T-helper 2 cell treated with Interferon-gamma antibody and Interleukin-4, amounts not matched to agents 100 ng/mL and 5 ng/mL, for 36 hours (primary cell): ENCODE measurements at regions not wholly inside any gene's neighbourhood (a gene's known extent, or its start where the extent isn't known, plus 50 kb on each side); places are given as distances from the start of the nearest gene placed in this dataset.

Source experiments
- intact Hi-C: fragments of 100-400 bp; cut with micrococcal nuclease; formaldehyde crosslinking; loops from one replicate; pipeline ENCODE4 v1.15.1; 2023

GRCh38 chr10:78936412-78937342 lies 132.1 kb upstream of the ZMIZ1 start:
- intact Hi-C loops: loop anchor here (2.0 kb wide), 1 partner anchor 258 kb away; no protein-coding TSS in a partner anchor

DNA sequence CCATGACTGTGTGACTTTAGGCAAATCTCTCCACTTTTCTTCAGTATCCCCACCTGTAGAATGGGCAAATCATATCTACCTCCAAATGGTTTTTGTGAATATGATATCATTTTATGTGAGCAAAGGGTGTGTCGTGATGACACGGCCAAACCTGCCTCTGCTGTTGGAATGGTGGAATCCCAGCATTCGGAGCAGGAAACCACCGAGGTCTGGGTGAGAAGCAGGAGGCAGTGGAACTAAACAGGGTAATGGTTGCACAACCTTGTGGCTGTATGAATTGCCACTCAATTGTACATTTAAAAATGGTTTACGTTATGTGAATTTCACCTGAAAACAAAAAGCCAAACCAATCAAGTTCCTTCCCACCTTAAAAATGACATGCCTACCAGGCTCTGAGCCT lies 131.4 kb upstream of the ZMIZ1 start:
- intact Hi-C loops: loop anchor here (2.0 kb wide), 1 partner anchor 257 kb away; no protein-coding TSS in a partner anchor

GRCh38 chr10:78937800-78938694 lies 130.7 kb upstream of the ZMIZ1 start:
- intact Hi-C loops: loop anchor here (2.0 kb wide), 1 partner anchor 257 kb away; no protein-coding TSS in a partner anchor

DNA sequence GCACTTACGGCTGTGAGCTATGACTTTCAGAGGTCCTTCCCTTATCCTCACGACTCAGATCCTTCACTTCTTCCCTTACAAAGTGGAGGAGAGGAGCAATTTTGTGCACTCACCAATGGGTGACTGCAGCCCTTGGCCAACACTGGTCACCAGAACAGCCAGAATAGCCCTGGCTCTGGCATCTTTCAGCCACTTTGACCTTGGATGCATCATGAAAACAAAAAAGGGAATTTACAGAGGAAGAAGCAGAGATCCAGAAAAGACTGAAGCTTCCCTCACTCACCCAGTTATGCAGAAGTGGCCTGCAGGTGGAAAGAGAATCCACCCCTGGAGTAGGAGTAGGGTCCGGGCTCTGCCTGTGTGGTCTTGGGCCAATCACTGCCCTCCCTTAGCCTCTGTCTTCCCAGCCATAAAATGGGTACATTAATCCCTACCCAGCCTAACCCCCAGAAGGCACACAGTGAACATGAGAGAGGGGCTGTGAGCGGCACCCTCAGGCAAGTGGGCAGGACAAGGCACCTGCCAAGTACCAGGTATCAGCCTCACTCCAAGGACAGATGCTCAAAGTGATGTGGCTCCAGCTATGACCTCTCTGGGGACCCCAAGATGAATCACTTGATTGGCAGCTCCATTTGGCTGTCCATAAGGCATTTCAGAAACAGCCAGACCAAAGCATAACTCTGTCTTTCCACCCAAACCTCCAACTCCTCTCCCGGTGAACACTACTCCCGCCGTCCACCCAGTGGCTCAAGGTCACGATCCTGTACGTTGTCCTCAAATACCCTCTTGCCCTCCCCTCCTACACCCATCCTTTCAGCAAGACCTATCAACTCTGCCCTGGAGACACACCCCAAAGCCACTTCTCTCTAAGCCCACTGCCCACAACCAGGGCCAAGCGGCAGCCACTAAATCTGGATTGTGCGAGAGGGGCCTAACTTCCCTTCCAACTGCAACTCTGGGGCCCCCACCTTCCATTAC lies 129.8 kb upstream of the ZMIZ1 start:
- intact Hi-C loops: no loop called here

GRCh38 chr10:78942091-78942501 lies 126.7 kb upstream of the ZMIZ1 start:
- intact Hi-C loops: no loop called here

DNA sequence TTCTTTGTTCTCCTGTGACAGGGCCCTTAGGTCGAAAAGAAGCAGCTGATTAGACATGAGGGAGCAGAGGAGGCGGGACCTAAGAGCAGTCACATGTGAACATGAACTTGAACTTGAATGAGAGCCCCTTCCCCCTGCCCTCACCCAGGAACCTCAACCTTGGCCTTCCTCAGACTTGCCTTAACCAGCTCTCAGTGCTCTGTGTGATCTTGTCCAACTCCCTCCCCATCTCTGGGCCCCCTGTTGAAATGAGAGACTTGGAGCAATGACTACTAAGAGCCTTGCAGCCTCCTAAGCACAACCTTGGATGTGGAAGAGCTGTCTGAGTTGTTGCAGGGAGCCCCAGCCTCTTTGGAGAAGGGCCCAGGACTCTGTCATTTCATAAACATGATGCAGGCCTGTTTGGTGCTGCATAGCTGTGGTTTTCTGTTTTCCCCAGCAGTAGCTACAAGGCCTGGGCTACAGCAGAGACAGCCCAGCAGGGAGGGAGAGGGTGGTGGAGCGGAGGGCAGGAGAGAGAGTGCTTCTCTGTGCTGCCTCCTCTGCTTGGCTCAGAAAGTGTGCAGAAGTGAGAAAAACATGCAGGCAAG lies 123.9 kb upstream of the ZMIZ1 start:
- intact Hi-C loops: no loop called here

- intact Hi-C loops: no loop called here
These were observed 122.9 kb upstream of the ZMIZ1 start for GRCh38 chr10:78945838-78946237.

DNA sequence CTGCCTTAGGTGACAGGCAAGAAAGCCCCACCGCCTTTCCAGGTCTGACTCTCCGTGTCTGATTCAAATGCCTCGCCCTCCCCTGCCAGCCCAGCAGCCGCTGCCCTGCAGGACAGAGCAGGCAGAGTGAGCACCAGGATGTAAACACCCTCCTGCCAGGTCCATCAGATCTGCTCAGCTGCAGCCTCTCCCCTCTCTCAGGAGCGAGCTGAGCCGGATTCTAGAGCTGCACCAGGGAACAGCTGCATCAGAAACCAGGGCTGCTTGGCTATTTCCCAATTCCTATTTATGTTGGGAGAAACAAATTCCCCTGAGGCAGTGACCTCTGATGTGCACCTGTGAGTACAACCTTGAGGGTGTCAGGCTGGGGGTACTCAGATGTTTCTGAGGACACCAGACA lies 121.5 kb upstream of the ZMIZ1 start:
- intact Hi-C loops: no loop called here

DNA sequence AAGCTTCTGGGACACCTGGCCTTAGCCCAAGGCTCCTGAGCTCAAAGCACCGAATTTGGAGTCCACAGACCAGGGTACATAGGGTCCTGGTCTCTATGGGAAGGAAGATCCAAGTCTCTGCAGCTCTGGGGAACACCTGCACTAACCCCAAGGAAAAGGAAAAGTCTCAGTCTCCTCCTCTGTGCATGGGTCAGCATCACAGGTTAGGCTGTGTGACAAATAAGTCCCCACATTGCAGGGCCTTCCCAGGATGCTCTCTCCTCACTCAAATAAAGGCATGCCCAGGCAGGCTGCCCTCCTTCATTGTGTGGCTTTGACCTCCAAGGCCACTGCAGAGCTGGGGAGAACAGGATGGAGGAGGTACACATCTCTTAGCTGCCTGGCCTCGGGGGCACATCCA lies 121.0 kb upstream of the ZMIZ1 start:
- intact Hi-C loops: no loop called here

GRCh38 chr10:78948621-78949030 lies 120.1 kb upstream of the ZMIZ1 start:
- intact Hi-C loops: no loop called here

DNA sequence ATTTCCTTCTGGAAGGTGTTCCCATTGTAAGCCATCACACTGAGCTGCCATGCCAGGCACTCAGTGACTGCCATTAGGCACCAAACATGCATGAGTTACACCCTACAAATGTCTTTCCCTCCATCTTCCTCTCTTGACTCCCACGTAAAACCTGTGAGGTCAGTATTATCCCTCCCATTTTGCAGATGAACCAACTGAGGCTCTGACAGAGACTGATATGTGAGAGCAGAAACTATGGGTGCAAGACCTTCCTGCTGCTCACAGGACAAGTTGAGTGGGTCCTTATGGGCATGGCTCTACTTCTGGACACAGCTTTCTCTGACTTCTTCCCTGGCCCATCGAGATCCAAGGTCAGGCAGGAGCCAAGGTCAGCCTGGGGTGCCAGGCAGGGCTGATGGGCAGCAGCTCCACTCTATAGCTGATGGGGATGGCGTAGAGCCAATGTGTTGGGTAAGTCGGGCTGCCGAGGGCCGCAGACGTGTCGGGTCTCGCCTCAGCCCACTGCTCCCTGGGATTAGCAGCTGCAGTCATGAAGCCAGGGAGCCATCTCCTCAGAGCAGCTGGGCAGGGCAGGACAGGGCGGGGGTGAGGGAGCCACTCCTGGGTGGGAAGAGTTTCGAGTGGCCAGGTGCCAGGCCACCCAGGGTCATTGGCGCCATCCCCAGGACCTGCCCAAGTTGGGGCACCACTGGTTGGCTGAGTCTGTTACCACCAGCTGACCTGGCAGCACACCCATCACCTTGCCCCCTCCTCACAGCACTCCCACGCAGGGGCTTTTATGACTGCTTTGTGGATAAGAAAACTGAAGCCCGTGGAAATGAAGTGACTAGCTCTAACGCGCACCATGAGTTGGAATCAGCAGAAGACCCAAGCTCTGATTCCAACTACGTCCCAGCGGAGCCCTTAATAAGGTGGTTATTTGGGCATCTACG lies 117.8 kb upstream of the ZMIZ1 start:
- intact Hi-C loops: no loop called here

DNA sequence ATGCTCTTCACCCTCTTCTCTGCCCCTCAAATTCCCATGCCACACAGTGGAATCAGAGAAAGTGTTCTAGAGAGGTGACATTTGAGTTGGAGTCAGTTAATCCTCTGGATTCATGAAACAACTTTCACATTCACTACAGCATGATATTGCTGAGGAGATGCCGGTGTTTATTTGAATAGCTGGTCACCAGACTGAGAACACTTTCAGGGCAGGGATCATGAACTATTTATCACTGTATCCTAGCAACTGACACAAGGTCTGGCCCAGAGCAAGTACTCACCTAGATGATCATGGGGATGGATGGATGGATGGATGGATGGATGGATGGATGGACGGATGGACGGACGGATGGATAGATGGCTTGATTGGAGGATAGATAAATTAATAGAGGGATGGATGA lies 116.7 kb upstream of the ZMIZ1 start:
- intact Hi-C loops: no loop called here

- intact Hi-C loops: no loop called here
These were observed 116.1 kb upstream of the ZMIZ1 start for GRCh38 chr10:78952686-78953085.

DNA sequence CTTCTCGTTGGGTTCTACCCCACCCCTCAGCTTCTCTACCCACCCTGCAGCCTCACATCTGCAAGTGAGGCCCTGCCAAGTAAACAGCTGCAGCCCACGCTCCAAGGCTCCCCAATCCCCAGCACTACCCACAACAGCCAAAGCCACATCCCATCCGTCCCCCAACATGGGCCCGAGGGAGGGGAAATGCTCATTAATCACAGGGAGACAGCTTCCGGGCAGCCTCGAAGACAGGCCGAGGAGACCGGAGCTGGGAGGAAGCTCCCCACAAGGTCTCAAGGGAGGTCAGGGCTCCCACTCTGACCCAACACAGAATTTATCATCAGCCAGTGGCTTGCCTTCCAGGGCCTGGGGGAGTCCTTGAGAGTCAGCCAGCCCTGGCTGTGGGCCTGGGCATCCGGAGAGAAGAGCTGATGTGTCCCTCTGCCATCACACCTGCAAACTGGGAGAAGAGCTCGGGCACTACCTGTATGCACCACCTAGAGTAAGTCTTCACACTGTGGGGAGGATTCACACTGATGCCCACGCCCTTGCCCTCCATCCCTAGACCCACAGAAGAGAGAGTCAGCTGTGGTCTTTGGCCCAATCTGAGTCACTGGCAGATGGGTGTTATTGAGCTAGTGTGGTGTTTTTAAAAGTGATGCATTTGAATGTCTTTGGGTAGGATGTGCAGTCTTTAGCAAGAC lies 115.5 kb upstream of the ZMIZ1 start:
- intact Hi-C loops: no loop called here

- intact Hi-C loops: no loop called here
These were observed 114.9 kb upstream of the ZMIZ1 start for GRCh38 chr10:78953799-78954297.

DNA sequence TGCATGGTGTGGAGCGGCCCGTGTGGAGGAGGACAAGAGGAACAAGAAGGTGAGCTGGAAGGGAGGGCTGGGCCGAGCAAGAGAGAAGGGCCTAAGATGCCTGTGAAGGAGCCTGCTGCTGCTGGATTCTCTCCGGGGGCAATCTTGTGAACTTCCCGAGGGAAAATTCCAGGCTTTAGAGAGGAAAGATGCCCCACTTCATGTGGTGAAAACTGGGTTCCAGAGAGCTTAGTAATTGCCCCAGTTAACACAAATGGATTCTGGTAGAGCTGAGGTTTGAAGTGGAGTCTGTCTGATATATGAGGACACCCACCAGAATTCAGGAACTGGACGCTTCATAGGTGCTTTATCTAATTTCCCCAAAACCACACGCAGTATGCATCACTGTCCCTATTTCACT lies 114.1 kb upstream of the ZMIZ1 start:
- intact Hi-C loops: no loop called here

DNA sequence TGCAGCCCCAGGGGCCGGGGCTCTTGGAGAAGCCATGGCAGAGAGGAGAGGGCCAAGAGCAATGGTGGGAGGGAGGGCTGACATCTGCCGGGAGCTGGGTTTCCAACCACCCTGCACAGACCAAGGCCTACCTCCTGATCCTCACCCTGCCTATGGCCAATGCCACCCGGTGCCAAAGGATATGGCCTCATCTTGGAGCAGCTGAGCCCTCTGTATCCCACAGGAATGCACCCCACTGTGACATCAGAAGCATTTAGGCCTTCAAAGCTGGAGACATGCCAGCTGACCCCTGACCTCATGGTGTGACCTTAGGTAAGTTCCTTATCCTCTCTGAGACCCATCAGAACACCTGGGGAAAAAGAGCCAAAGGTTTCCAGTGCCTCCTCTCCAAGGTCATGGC lies 113.6 kb upstream of the ZMIZ1 start:
- intact Hi-C loops: no loop called here

DNA sequence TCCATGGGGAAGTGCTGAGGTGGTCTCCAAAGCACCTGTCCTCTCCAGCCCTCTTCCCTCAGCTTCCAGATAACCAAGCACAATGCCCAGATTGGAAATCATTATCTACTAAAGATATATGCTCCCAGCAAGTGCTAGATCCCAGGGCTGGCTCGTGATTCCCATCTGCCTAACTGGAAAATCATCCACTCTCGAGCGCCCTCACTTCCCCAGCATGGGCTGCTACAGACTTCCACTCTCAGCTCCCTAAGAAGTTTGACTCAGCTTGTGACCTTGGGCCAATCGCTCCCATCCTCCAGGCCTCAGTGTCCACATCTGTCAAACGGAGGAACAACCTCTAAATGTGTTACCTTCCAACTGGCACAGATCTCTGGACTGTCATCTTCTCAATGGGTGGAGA lies 112.4 kb upstream of the ZMIZ1 start:
- intact Hi-C loops: no loop called here
